NB4 (cell line): ENCODE measurements at regions not wholly inside any gene's neighbourhood (a gene's known extent, or its start where the extent isn't known, plus 50 kb on each side); places are given as distances from the start of the nearest gene placed in this dataset.

ENCODE experiments used
- DNase-seq: peaks from one replicate; pipeline ENCODE4 v3.0.0; 2010; ENCODE audit warnings: low read depth
- H3K4me3 ChIP-seq: one replicate; pipeline ENCODE4 v1.5.1; 2011; ENCODE audit warnings: mild to moderate bottlenecking, low read depth, low read length, moderate library complexity
- CTCF ChIP-seq: IDR thresholded peaks from one replicate; pipeline ENCODE4 v1.5.1; 2012; ENCODE audit warnings: low read depth, low read length
- MAX ChIP-seq: IDR thresholded peaks from 2 replicates; pipeline ENCODE4 v1.6.1; 2011; ENCODE audit warnings: low read depth, low read length
- MYC ChIP-seq: IDR thresholded peaks from 2 replicates; pipeline ENCODE4 v1.6.1; 2011; ENCODE audit warnings: low read depth, low read length
- POLR2A ChIP-seq: IDR thresholded peaks from 2 replicates; pipeline ENCODE4 v1.6.1; 2011; ENCODE audit warnings: mild to moderate bottlenecking; ENCODE audit not compliant: insufficient read length; ENCODE audit errors: extremely low read depth

- TF ChIP-seq MYC, result no peak
- no peak for TF ChIP-seq MAX
- no peak for TF ChIP-seq POLR2A
- no peak for TF ChIP-seq CTCF
These were observed 219.5 kb downstream of the TFAP2C start for GRCh38 chr20:56848561-56848960.

GRCh38 chr20:56851552-56851951 is 222.4 kb downstream of the TFAP2C start:
- no peak overlapping the region for H3K4me3 ChIP-seq
- no peak for DNase-seq
- no peak for TF ChIP-seq MYC
- no peak for TF ChIP-seq MAX
- no peak for TF ChIP-seq POLR2A
- TF ChIP-seq CTCF, result no peak

More at GRCh38 chr20:56848561-56848960, 219.5 kb downstream of the TFAP2C start:
- H3K4me3 ChIP-seq, result no peak overlapping the region
- DNase-seq, result no peak

GRCh38 chr20:56855708-56856107 is 226.6 kb downstream of the TFAP2C start:
- DNase-seq, result no peak
- no peak overlapping the region for H3K4me3 ChIP-seq
- no peak for TF ChIP-seq MAX
- no peak for TF ChIP-seq POLR2A
- TF ChIP-seq MYC, result no peak
- TF ChIP-seq CTCF, result no peak

GRCh38 chr20:56857950-56858349 is 228.8 kb downstream of the TFAP2C start:
- H3K4me3 ChIP-seq, result no peak overlapping the region
- TF ChIP-seq CTCF, result no peak
- no peak for TF ChIP-seq MAX
- no peak for TF ChIP-seq POLR2A
- TF ChIP-seq MYC, result no peak
- DNase-seq, result no peak

- H3K4me3 ChIP-seq, result no peak overlapping the region
- DNase-seq, result peak; percentile 34
- TF ChIP-seq MYC, result no peak
- no peak for TF ChIP-seq POLR2A
- TF ChIP-seq CTCF, result no peak
- 0 out of 2 replicates have a peak, but pooled peaks have one; percentile 36 for TF ChIP-seq MAX
These were observed 230.1 kb downstream of the TFAP2C start for GRCh38 chr20:56859039-56859800.
